GM23338 (cell line): ENCODE measurements at regions not wholly inside any gene's neighbourhood (a gene's known extent, or its start where the extent isn't known, plus 50 kb on each side); places are given as distances from the start of the nearest gene placed in this dataset.

Experiments
- ATAC-seq: fragments of 200-7000 bp; cut with Tn5 transposase; 3 replicates; pipeline ENCODE4 v1.9.1; 2020
- DNase-seq: peaks from one replicate; pipeline ENCODE4 v3.0.0-alpha.2; 2015; ENCODE audit warnings: low spot score
- H2AFZ ChIP-seq: fragments of 200-600 bp; sonication (generic); 2 replicates; pipeline ENCODE4 v1.8.0; 2016; ENCODE audit warnings: antibody characterized with exemption, mild to moderate bottlenecking, moderate library complexity
- H3F3A ChIP-seq: fragments of 200-600 bp; sonication (generic); replicated peaks from 2 replicates; pipeline ENCODE4 v1.8.0; 2017; ENCODE audit warnings: antibody characterized with exemption, mixed run types, low read depth
- H3K27ac ChIP-seq: fragments of 200-600 bp; sonication (generic); 2 replicates; pipeline ENCODE4 v1.6.1; 2016; ENCODE audit warnings: low read depth
- H3K27me3 ChIP-seq: fragments of 200-600 bp; sonication (generic); 2 replicates; pipeline ENCODE4 v1.8.0; 2016; ENCODE audit warnings: mild to moderate bottlenecking, mixed run types, moderate library complexity; ENCODE audit not compliant: insufficient read depth
- H3K36me3 ChIP-seq: fragments of 200-600 bp; sonication (generic); 2 replicates; pipeline ENCODE4 v1.8.0; 2016; ENCODE audit warnings: mild to moderate bottlenecking; ENCODE audit not compliant: insufficient read depth
- H3K4me1 ChIP-seq: fragments of 200-600 bp; sonication (generic); 2 replicates; pipeline ENCODE4 v1.8.0; 2016; ENCODE audit warnings: mild to moderate bottlenecking, moderate library complexity; ENCODE audit not compliant: insufficient read depth
- H3K4me2 ChIP-seq: fragments of 200-600 bp; sonication (generic); 2 replicates; pipeline ENCODE4 v1.7.1; 2017; ENCODE audit warnings: mixed run types
- H3K4me3 ChIP-seq: fragments of 200-600 bp; sonication (generic); 2 replicates; pipeline ENCODE4 v1.6.1; 2016; ENCODE audit warnings: mixed run types
- H3K79me2 ChIP-seq: fragments of 200-600 bp; sonication (generic); replicated peaks from 2 replicates; pipeline ENCODE4 v1.8.0; 2017; ENCODE audit warnings: mild to moderate bottlenecking; ENCODE audit not compliant: insufficient read depth
- H3K9me2 ChIP-seq: fragments of 200-600 bp; sonication (generic); 2 replicates; pipeline ENCODE4 v1.8.0; 2017; ENCODE audit not compliant: insufficient read depth
- H4K20me1 ChIP-seq: fragments of 200-600 bp; sonication (generic); replicated peaks from 2 replicates; pipeline ENCODE4 v1.8.0; 2017; ENCODE audit warnings: mild to moderate bottlenecking; ENCODE audit not compliant: insufficient read depth
- H3K27ac Mint-ChIP-seq: 2 replicates; pipeline ENCODE4 v1.8.0; 2020; ENCODE audit warnings: inconsistent platforms, mild to moderate bottlenecking, moderate library complexity, mixed read lengths
- H3K27me3 Mint-ChIP-seq: 3 replicates; pipeline ENCODE4 v1.8.0; 2022; ENCODE audit warnings: low read depth, mild to moderate bottlenecking, moderate library complexity, mixed read lengths, inconsistent platforms; ENCODE audit not compliant: insufficient read depth, poor library complexity
- H3K36me3 Mint-ChIP-seq: 3 replicates; pipeline ENCODE4 v1.8.0; 2021; ENCODE audit warnings: low read depth, mild to moderate bottlenecking, inconsistent platforms, moderate library complexity, mixed read lengths
- H3K4me1 Mint-ChIP-seq: 3 replicates; pipeline ENCODE4 v1.8.0; 2020; ENCODE audit warnings: mild to moderate bottlenecking, inconsistent platforms, mixed read lengths
- H3K4me3 Mint-ChIP-seq: 3 replicates; pipeline ENCODE4 v1.8.0; 2021; ENCODE audit warnings: moderate library complexity, mild to moderate bottlenecking, inconsistent platforms, mixed read lengths
- H3K9me3 Mint-ChIP-seq: 3 replicates; pipeline ENCODE4 v1.8.0; 2020; ENCODE audit warnings: moderate library complexity, mild to moderate bottlenecking, inconsistent platforms, mixed read lengths
- CREB1 ChIP-seq: fragments of 250-450 bp; sonication (Bioruptor Pico); IDR thresholded peaks from 2 replicates; pipeline ENCODE4 v1.5.0; 2020; ENCODE audit warnings: low read depth, mild to moderate bottlenecking, moderate library complexity
- JUNB ChIP-seq: IDR thresholded peaks from one replicate; pipeline ENCODE4 v1.6.1; 2016; ENCODE audit warnings: antibody characterized with exemption; ENCODE audit not compliant: unreplicated experiment
- NANOG ChIP-seq: IDR thresholded peaks from 2 replicates; pipeline ENCODE4 v1.6.1; 2016; ENCODE audit warnings: antibody characterized with exemption, borderline replicate concordance
- ZNF114 ChIP-seq: fragments of 250-450 bp; sonication (Bioruptor Pico); IDR thresholded peaks from 2 replicates; pipeline ENCODE4 v1.5.0; 2020; ENCODE audit warnings: mild to moderate bottlenecking, moderate library complexity
- ZNF331 ChIP-seq: fragments of 250-450 bp; sonication (Bioruptor Pico); IDR thresholded peaks from 2 replicates; pipeline ENCODE4 v1.5.0; 2020; ENCODE audit warnings: low read depth, mild to moderate bottlenecking, moderate library complexity
- TF ChIP-seq, protein P1 (sequence below): fragments of 250-450 bp; sonication (Bioruptor Pico); IDR thresholded peaks from 2 replicates; pipeline ENCODE4 v1.5.0; 2020; ENCODE audit warnings: mild to moderate bottlenecking, moderate library complexity
- TF ChIP-seq, protein P2 (sequence below): IDR thresholded peaks from one replicate; pipeline ENCODE4 v1.6.1; 2018; ENCODE audit warnings: antibody characterized with exemption; ENCODE audit not compliant: unreplicated experiment
- TF ChIP-seq, protein P3 (sequence below): IDR thresholded peaks from 2 replicates; pipeline ENCODE4 v1.6.1; 2016; ENCODE audit warnings: antibody characterized with exemption
- TF ChIP-seq, protein P4 (sequence below), 2 experiments: fragments of 200-600 bp in 1 of 2; sonication (generic) in 1 of 2; conservative IDR thresholded peaks; 2 replicates each; pipeline versions ENCODE4 v1.5.1 to v1.6.1; 2016 to 2017; ENCODE audit warnings: antibody characterized with exemption in 2 of 2, low read depth in 2 of 2, mild to moderate bottlenecking in 2 of 2, moderate library complexity in 1 of 2

DNA sequence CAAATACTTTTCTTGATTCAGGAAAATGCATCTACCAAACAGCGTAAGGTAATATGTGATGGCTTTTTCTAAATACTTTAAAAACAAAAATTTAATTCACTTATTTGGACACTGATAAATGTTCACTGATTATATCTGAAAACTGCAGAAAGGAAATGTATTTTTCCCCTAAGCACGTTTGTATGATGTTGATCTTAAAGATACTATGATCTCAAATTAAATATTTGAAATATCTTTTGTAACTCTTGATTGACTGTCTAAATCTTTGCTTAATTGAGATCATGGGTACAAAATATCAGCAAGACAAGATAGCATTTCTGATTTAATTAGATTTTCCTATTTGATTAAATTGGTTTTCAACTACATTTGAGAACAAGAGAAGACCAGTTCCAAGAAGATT is 281.0 kb upstream of the UGT8 start (continued):
- TF ChIP-seq ZNF114 (no peak), CREB1 (CRISPR knock-in tag) (no peak), ZNF331 (CRISPR knock-in tag) (no peak), NANOG (no peak)

DNA sequence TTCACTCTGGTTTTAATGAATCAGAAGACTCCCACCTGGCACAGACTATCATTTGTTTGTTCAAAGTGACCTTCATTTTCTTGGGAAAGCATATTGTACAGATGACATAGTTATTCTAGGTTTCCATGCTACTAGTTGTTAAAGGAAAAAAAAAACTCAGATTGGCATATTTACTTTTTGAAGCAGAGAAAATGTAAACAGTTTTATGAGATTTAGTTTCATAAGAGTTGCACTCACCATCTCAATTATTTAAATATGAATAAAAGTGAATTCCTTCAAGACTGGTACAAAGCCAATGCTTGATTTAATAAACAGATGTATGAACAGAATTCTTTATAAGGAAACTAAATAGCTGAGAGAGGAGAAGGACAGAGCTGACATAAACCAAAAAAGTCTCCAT is 280.3 kb upstream of the UGT8 start:
- ATAC-seq (no peak), DNase-seq (no peak)
- no peak overlapping the region for H2AFZ ChIP-seq
- H3K27me3 Mint-ChIP-seq, result no peaks in the 10 kb centered on the region
- no peak for TF ChIP-seq ZNF114
- TF ChIP-seq, protein P1, sequence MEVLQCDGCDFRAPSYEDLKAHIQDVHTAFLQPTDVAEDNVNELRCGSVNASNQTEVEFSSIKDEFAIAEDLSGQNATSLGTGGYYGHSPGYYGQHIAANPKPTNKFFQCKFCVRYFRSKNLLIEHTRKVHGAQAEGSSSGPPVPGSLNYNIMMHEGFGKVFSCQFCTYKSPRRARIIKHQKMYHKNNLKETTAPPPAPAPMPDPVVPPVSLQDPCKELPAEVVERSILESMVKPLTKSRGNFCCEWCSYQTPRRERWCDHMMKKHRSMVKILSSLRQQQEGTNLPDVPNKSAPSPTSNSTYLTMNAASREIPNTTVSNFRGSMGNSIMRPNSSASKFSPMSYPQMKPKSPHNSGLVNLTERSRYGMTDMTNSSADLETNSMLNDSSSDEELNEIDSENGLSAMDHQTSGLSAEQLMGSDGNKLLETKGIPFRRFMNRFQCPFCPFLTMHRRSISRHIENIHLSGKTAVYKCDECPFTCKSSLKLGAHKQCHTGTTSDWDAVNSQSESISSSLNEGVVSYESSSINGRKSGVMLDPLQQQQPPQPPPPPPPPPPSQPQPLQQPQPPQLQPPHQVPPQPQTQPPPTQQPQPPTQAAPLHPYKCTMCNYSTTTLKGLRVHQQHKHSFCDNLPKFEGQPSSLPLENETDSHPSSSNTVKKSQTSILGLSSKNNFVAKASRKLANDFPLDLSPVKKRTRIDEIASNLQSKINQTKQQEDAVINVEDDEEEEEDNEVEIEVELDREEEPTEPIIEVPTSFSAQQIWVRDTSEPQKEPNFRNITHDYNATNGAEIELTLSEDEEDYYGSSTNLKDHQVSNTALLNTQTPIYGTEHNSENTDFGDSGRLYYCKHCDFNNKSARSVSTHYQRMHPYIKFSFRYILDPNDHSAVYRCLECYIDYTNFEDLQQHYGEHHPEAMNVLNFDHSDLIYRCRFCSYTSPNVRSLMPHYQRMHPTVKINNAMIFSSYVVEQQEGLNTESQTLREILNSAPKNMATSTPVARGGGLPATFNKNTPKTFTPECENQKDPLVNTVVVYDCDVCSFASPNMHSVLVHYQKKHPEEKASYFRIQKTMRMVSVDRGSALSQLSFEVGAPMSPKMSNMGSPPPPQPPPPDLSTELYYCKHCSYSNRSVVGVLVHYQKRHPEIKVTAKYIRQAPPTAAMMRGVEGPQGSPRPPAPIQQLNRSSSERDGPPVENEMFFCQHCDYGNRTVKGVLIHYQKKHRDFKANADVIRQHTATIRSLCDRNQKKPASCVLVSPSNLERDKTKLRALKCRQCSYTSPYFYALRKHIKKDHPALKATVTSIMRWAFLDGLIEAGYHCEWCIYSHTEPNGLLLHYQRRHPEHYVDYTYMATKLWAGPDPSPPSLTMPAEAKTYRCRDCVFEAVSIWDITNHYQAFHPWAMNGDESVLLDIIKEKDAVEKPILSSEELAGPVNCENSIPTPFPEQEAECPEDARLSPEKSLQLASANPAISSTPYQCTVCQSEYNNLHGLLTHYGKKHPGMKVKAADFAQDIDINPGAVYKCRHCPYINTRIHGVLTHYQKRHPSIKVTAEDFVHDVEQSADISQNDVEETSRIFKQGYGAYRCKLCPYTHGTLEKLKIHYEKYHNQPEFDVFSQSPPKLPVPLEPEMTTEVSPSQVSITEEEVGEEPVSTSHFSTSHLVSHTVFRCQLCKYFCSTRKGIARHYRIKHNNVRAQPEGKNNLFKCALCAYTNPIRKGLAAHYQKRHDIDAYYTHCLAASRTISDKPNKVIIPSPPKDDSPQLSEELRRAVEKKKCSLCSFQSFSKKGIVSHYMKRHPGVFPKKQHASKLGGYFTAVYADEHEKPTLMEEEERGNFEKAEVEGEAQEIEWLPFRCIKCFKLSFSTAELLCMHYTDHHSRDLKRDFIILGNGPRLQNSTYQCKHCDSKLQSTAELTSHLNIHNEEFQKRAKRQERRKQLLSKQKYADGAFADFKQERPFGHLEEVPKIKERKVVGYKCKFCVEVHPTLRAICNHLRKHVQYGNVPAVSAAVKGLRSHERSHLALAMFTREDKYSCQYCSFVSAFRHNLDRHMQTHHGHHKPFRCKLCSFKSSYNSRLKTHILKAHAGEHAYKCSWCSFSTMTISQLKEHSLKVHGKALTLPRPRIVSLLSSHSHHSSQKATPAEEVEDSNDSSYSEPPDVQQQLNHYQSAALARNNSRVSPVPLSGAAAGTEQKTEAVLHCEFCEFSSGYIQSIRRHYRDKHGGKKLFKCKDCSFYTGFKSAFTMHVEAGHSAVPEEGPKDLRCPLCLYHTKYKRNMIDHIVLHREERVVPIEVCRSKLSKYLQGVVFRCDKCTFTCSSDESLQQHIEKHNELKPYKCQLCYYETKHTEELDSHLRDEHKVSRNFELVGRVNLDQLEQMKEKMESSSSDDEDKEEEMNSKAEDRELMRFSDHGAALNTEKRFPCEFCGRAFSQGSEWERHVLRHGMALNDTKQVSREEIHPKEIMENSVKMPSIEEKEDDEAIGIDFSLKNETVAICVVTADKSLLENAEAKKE (CRISPR knock-in tag), result no peak
- TF ChIP-seq, protein P2, sequence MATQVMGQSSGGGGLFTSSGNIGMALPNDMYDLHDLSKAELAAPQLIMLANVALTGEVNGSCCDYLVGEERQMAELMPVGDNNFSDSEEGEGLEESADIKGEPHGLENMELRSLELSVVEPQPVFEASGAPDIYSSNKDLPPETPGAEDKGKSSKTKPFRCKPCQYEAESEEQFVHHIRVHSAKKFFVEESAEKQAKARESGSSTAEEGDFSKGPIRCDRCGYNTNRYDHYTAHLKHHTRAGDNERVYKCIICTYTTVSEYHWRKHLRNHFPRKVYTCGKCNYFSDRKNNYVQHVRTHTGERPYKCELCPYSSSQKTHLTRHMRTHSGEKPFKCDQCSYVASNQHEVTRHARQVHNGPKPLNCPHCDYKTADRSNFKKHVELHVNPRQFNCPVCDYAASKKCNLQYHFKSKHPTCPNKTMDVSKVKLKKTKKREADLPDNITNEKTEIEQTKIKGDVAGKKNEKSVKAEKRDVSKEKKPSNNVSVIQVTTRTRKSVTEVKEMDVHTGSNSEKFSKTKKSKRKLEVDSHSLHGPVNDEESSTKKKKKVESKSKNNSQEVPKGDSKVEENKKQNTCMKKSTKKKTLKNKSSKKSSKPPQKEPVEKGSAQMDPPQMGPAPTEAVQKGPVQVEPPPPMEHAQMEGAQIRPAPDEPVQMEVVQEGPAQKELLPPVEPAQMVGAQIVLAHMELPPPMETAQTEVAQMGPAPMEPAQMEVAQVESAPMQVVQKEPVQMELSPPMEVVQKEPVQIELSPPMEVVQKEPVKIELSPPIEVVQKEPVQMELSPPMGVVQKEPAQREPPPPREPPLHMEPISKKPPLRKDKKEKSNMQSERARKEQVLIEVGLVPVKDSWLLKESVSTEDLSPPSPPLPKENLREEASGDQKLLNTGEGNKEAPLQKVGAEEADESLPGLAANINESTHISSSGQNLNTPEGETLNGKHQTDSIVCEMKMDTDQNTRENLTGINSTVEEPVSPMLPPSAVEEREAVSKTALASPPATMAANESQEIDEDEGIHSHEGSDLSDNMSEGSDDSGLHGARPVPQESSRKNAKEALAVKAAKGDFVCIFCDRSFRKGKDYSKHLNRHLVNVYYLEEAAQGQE, result no peak
- TF ChIP-seq NANOG, result no peak
- TF ChIP-seq JUNB, result no peak
- TF ChIP-seq, protein P3, sequence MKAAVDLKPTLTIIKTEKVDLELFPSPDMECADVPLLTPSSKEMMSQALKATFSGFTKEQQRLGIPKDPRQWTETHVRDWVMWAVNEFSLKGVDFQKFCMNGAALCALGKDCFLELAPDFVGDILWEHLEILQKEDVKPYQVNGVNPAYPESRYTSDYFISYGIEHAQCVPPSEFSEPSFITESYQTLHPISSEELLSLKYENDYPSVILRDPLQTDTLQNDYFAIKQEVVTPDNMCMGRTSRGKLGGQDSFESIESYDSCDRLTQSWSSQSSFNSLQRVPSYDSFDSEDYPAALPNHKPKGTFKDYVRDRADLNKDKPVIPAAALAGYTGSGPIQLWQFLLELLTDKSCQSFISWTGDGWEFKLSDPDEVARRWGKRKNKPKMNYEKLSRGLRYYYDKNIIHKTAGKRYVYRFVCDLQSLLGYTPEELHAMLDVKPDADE, result no peak
- TF ChIP-seq, protein P4, sequence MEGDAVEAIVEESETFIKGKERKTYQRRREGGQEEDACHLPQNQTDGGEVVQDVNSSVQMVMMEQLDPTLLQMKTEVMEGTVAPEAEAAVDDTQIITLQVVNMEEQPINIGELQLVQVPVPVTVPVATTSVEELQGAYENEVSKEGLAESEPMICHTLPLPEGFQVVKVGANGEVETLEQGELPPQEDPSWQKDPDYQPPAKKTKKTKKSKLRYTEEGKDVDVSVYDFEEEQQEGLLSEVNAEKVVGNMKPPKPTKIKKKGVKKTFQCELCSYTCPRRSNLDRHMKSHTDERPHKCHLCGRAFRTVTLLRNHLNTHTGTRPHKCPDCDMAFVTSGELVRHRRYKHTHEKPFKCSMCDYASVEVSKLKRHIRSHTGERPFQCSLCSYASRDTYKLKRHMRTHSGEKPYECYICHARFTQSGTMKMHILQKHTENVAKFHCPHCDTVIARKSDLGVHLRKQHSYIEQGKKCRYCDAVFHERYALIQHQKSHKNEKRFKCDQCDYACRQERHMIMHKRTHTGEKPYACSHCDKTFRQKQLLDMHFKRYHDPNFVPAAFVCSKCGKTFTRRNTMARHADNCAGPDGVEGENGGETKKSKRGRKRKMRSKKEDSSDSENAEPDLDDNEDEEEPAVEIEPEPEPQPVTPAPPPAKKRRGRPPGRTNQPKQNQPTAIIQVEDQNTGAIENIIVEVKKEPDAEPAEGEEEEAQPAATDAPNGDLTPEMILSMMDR (conservative IDR thresholded peaks at IDR 0.05; ENCODE audit: low read depth in 2 of 2), result no peak
- no peaks in the 10 kb centered on the region for H4K20me1 ChIP-seq
- H3K4me2 ChIP-seq, result no peak overlapping the region
- H3K4me3 ChIP-seq, result no peak overlapping the region
- no peaks in the 10 kb centered on the region for H3F3A ChIP-seq
- H3K4me1 Mint-ChIP-seq, result no peaks in the 10 kb centered on the region
- no peaks in the 10 kb centered on the region for H3K36me3 Mint-ChIP-seq
- no peak overlapping the region for H3K4me3 Mint-ChIP-seq
- no peaks in the 10 kb centered on the region for H3K4me1 ChIP-seq
- H3K79me2 ChIP-seq, result no peaks in the 10 kb centered on the region
- H3K36me3 ChIP-seq, result no peaks in the 10 kb centered on the region
- H3K27ac Mint-ChIP-seq, result no peak overlapping the region
- no peaks in the 10 kb centered on the region; the same call in 2 of the 3 replicates for H3K9me3 Mint-ChIP-seq
- H3K27me3 ChIP-seq, result no peaks in the 10 kb centered on the region
- no peaks in the 10 kb centered on the region for H3K9me2 ChIP-seq
- H3K27ac ChIP-seq, result no peak overlapping the region
